MCF 10A (cell line): ENCODE measurements at regions not wholly inside any gene's neighbourhood (a gene's known extent, or its start where the extent isn't known, plus 50 kb on each side); places are given as distances from the start of the nearest gene placed in this dataset.

Experiments
- BruUV-seq: library from RNA; stranded (reverse); fragments of 400-500 nt; replicated peaks from 2 replicates; lab custom pipeline; 2021; lab: Mats Ljungman, UMichigan
- CTCF ChIA-PET: fragments of 300-600 bp; sonication (Branson Sonifier 250); formaldehyde crosslinking; extraction: SDS; loops from one replicate; lab custom pipeline; 2021; ENCODE audit warnings: antibody characterized with exemption, inconsistent platforms; lab: Yijun Ruan, JAX
- POLR2A ChIA-PET: fragments of 300-600, 350-650 bp; sonication (Branson Sonifier 250); formaldehyde crosslinking; extraction: SDS; loops from one replicate; lab custom pipeline; 2020; ENCODE audit warnings: antibody characterized with exemption, inconsistent platforms; lab: Yijun Ruan, JAX
- DNase-seq: peaks from one replicate; pipeline ENCODE4 v3.0.0-alpha.2; 2018; ENCODE audit not compliant: unreplicated experiment
- H3K27ac Mint-ChIP-seq: one replicate; pipeline ENCODE4 v1.8.0; 2022; ENCODE audit warnings: mild to moderate bottlenecking, low read depth, mixed read lengths; ENCODE audit not compliant: unreplicated experiment
- H3K27me3 Mint-ChIP-seq: one replicate; pipeline ENCODE4 v1.8.0; 2022; ENCODE audit warnings: mixed read lengths; ENCODE audit not compliant: insufficient read depth, unreplicated experiment
- H3K36me3 Mint-ChIP-seq: one replicate; pipeline ENCODE4 v1.8.0; 2022; ENCODE audit warnings: mild to moderate bottlenecking, moderate library complexity, mixed read lengths; ENCODE audit not compliant: insufficient read depth, unreplicated experiment
- H3K4me1 Mint-ChIP-seq: one replicate; pipeline ENCODE4 v1.8.0; 2022; ENCODE audit warnings: mixed read lengths; ENCODE audit not compliant: insufficient read depth, unreplicated experiment
- H3K4me3 Mint-ChIP-seq: one replicate; pipeline ENCODE4 v1.8.0; 2022; ENCODE audit warnings: mild to moderate bottlenecking, moderate library complexity, mixed read lengths; ENCODE audit not compliant: unreplicated experiment
- H3K9me3 Mint-ChIP-seq: one replicate; pipeline ENCODE4 v1.8.0; 2022; ENCODE audit warnings: mixed read lengths; ENCODE audit not compliant: unreplicated experiment
- intact Hi-C: fragments of 100-400 bp; cut with micrococcal nuclease; formaldehyde crosslinking; loops from 2 replicates; pipeline ENCODE4 v1.14.1; 2022
- TF ChIP-seq, protein P1 (sequence below): fragments of 200-600 bp; IDR thresholded peaks from one replicate; pipeline ENCODE4 v1.8.0; 2022; ENCODE audit warnings: antibody characterized with exemption, mild to moderate bottlenecking; ENCODE audit not compliant: unreplicated experiment

DNA sequence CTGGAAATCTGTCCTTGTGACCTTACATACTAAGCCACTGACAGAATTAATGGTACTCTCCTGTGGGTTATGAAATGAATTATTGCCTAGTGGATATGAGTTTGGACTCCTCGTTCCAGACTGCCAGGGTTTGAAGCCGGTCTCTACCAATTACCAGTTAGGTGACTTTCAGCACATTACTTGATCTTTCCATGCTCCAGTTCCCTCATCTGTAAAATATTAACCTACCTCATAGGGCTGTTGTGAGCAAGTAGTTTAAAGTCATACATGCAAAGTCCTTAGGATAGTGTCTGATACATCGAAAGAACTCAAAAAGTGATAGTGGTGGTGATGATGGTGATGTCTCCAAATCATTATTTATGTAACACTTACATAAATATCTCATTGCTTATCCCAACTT, 373.5 kb upstream of the ARX start:
- no TSS peak for BruUV-seq
- ChIA-PET POLR2A (no interaction called here), CTCF (no interaction called here)
- intact Hi-C loops: no loop called here
- DNase-seq: no peak
- no peaks in the 10 kb centered on the region for H3K27me3 Mint-ChIP-seq
- H3K36me3 Mint-ChIP-seq: no peaks in the 10 kb centered on the region
- TF ChIP-seq, protein P1, sequence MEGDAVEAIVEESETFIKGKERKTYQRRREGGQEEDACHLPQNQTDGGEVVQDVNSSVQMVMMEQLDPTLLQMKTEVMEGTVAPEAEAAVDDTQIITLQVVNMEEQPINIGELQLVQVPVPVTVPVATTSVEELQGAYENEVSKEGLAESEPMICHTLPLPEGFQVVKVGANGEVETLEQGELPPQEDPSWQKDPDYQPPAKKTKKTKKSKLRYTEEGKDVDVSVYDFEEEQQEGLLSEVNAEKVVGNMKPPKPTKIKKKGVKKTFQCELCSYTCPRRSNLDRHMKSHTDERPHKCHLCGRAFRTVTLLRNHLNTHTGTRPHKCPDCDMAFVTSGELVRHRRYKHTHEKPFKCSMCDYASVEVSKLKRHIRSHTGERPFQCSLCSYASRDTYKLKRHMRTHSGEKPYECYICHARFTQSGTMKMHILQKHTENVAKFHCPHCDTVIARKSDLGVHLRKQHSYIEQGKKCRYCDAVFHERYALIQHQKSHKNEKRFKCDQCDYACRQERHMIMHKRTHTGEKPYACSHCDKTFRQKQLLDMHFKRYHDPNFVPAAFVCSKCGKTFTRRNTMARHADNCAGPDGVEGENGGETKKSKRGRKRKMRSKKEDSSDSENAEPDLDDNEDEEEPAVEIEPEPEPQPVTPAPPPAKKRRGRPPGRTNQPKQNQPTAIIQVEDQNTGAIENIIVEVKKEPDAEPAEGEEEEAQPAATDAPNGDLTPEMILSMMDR: no peak
- H3K9me3 Mint-ChIP-seq: peaks cover 11% of the 10 kb centered on the region
- H3K27ac Mint-ChIP-seq: no peak overlapping the region
- H3K4me1 Mint-ChIP-seq: no peaks in the 10 kb centered on the region
- no peak overlapping the region for H3K4me3 Mint-ChIP-seq

DNA sequence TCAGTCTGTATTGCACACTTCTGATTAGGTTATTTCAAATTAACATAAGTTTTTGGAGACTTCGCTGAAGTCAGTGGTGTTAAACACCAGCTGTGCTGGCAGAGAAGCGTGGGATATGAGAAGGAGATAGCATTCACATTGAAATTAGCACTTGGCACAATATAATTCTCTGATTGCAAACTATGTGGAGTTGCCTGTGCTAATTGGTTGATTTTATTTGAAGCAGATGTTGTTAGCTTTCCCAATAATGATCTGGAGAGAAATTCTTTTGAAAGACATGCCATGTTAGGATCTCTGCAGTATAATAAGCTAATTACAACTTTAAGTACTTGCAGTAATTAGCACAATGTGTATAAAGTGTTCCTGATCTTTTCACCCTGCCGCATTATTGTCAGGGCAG, 367.4 kb upstream of the ARX start:
- no peak overlapping the region for H3K4me3 Mint-ChIP-seq
- intact Hi-C loops: no loop called here
- no peaks in the 10 kb centered on the region for H3K36me3 Mint-ChIP-seq
- no peaks in the 10 kb centered on the region for H3K27me3 Mint-ChIP-seq
- DNase-seq: no peak
- CTCF ChIA-PET: no interaction called here
- H3K27ac Mint-ChIP-seq: no peak overlapping the region
- peaks cover 7% of the 10 kb centered on the region for H3K9me3 Mint-ChIP-seq
- POLR2A ChIA-PET: interaction anchor here (0.6 to 0.7 kb wide), 2 partner anchors 9 to 40 kb away, joined by 3 to 4 read pairs; no protein-coding TSS in a partner anchor
- no peaks in the 10 kb centered on the region for H3K4me1 Mint-ChIP-seq
- BruUV-seq: no TSS peak
- TF ChIP-seq, protein P1: no peak

DNA sequence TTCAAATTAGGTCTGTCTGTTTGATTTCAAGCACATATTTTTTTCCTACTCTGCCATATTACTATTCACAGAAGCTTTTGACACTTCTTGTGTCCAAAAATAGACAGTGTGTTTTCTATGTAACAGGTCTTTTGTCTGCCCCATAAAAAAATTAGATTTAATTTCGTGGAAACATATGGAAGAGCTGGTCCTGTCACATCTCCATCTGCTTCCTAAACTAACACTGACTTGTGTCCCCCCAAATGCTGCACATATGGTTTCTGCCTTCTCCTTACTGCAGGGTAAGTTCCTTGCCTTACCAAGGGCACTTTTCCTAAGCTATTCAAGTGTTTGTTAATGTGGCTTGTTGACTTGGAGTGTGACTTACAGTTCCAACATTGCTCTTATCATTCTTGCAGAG, 340.7 kb upstream of the ARX start:
- Mint-ChIP-seq H3K4me3 (no peak overlapping the region), H3K9me3 (peaks cover 16% of the 10 kb centered on the region)

DNA sequence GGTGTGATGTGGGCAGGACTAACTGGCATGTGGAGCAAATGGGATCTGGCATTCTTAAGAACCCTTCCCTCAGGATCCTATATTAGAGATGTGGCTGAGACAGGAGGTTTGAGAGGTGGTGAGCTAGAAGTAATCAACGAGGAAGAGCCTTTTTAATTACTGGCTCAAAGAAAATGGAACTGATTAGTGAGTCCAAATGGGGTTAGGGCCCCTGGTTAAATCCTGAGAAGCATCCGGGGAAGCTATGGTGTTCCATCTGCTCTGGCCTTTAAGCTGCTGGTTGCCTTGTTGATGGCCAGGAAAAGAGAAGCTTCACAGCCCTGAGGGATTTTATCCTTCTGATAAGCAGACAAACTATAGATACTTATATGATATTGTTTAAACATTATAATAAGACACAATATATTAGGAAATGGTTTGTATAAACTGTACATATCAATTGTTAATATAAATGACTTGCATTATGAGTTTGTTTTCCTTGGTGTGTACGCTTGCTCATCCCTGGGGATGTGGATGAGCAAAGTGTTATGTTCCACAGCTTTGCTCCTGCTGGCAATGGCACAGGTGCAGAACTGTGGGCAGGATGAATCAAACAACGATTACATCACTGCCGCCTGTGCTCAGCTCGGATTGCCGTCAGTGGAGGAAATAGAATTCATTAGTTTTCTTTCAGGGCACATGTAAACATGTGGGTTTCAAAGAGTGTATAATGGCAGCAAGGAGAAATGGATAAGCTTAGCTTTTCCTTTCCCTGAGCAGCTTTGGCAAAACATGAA, 328.6 kb upstream of the ARX start:
- TF ChIP-seq, protein P1: no peak
- H3K27ac Mint-ChIP-seq: no peak overlapping the region
- no peak overlapping the region for H3K4me3 Mint-ChIP-seq
- intact Hi-C loops: loop anchor here (10.0 kb wide), 1 partner anchor 100 kb away; no protein-coding TSS in a partner anchor
- peaks cover 4% of the 10 kb centered on the region for H3K4me1 Mint-ChIP-seq
- H3K36me3 Mint-ChIP-seq: no peaks in the 10 kb centered on the region
- POLR2A ChIA-PET: interaction anchor here (0.5 kb wide), 1 partner anchor 51 kb away, joined by 3 read pairs; no protein-coding TSS in a partner anchor
- H3K27me3 Mint-ChIP-seq: no peaks in the 10 kb centered on the region
- peak; percentile 54 for DNase-seq
- CTCF ChIA-PET: interaction anchor here (1.0 kb wide), 1 partner anchor 99 kb away, joined by 5 read pairs; no protein-coding TSS in a partner anchor
- BruUV-seq: no TSS peak
- H3K9me3 Mint-ChIP-seq: peaks cover 13% of the 10 kb centered on the region

More for the DNA sequence above, 340.7 kb upstream of the ARX start:
- Mint-ChIP-seq H3K36me3 (no peaks in the 10 kb centered on the region), H3K27me3 (no peaks in the 10 kb centered on the region), H3K4me1 (no peaks in the 10 kb centered on the region), H3K27ac (no peak overlapping the region)
- DNase-seq: no peak
- ChIA-PET POLR2A (no interaction called here), CTCF (interaction anchor here (0.6 kb wide), 1 partner anchor 62 kb away, joined by 4 read pairs; no protein-coding TSS in a partner anchor)
- intact Hi-C loops: no loop called here
- no TSS peak for BruUV-seq
- TF ChIP-seq, protein P1: no peak
